Mesenchymal stem cell (in vitro differentiated cells and primary cell): ENCODE measurements at regions not wholly inside any gene's neighbourhood (a gene's known extent, or its start where the extent isn't known, plus 50 kb on each side); places are given as distances from the start of the nearest gene placed in this dataset.

Source experiments
- DNase-seq: peaks from one replicate; pipeline ENCODE4 v3.0.0-alpha.2; 2013
- H2AFZ ChIP-seq: one replicate; pipeline ENCODE4 v1.6.1; 2013; ENCODE audit warnings: low read depth, mild to moderate bottlenecking, control low read depth, inconsistent platforms, low read length, moderate library complexity
- H2AK5ac ChIP-seq: 2 replicates; pipeline ENCODE4 v1.6.1; 2013; ENCODE audit warnings: low read length, moderate library complexity, mild to moderate bottlenecking, inconsistent platforms; ENCODE audit not compliant: severe bottlenecking
- H2BK120ac ChIP-seq: one replicate; pipeline ENCODE4 v1.6.1; 2013; ENCODE audit warnings: low read depth, mild to moderate bottlenecking, inconsistent platforms, low read length, moderate library complexity
- H2BK12ac ChIP-seq, 2 experiments: one replicate each; pipeline ENCODE4 v1.6.1; 2013; ENCODE audit warnings: inconsistent platforms in 2 of 2, low read length in 2 of 2, mild to moderate bottlenecking in 2 of 2, moderate library complexity in 2 of 2, control low read depth in 1 of 2
- H2BK15ac ChIP-seq: one replicate; pipeline ENCODE4 v1.6.1; 2013; ENCODE audit warnings: mild to moderate bottlenecking, low read depth, inconsistent platforms; ENCODE audit not compliant: poor library complexity, severe bottlenecking
- H2BK5ac ChIP-seq: 2 replicates; pipeline ENCODE4 v1.6.1; 2013; ENCODE audit warnings: low read depth, mild to moderate bottlenecking, low read length, control low read depth, inconsistent platforms; ENCODE audit not compliant: poor library complexity, severe bottlenecking
- H3K14ac ChIP-seq, 2 experiments: one replicate each; pipeline ENCODE4 v1.6.1; 2013; ENCODE audit warnings: inconsistent platforms in 2 of 2, low read length in 2 of 2, control low read depth in 1 of 2, mild to moderate bottlenecking in 1 of 2, moderate library complexity in 1 of 2
- H3K18ac ChIP-seq, 2 experiments: one replicate each; pipeline ENCODE4 v1.6.1; 2013; ENCODE audit warnings: inconsistent platforms in 2 of 2, low read length in 2 of 2, control low read depth in 1 of 2, low read depth in 1 of 2, mild to moderate bottlenecking in 1 of 2
- H3K23ac ChIP-seq, 2 experiments: one replicate each; pipeline ENCODE4 v1.6.1; 2013; ENCODE audit warnings: inconsistent platforms in 2 of 2, low read length in 2 of 2, mild to moderate bottlenecking in 2 of 2, moderate library complexity in 2 of 2, control low read depth in 1 of 2
- H3K27ac ChIP-seq: 2 replicates; pipeline ENCODE4 v1.5.1; 2013; ENCODE audit warnings: mild to moderate bottlenecking, moderate library complexity, low read length, control low read depth, inconsistent platforms; ENCODE audit not compliant: poor library complexity, severe bottlenecking
- H3K27me3 ChIP-seq, 2 experiments: 2 replicates each; pipeline versions ENCODE4 v1.6.1 to v1.7.0; 2013; ENCODE audit warnings: low read length in 2 of 2, mild to moderate bottlenecking in 2 of 2, moderate library complexity in 2 of 2, control low read depth in 1 of 2, inconsistent platforms in 1 of 2; ENCODE audit not compliant: control insufficient read depth in 1 of 2, insufficient read depth in 1 of 2
- H3K36me3 ChIP-seq, 2 experiments: 2 replicates each; pipeline versions ENCODE4 v1.6.1 to v1.7.0; 2013; ENCODE audit warnings: low read length in 2 of 2, control low read depth in 1 of 2, inconsistent platforms in 1 of 2, low read depth in 1 of 2, mild to moderate bottlenecking in 1 of 2; ENCODE audit not compliant: insufficient read depth in 2 of 2, control insufficient read depth in 1 of 2
- H3K4ac ChIP-seq, 2 experiments: one replicate each; pipeline ENCODE4 v1.6.1; 2013; ENCODE audit warnings: inconsistent platforms in 2 of 2, low read length in 2 of 2, mild to moderate bottlenecking in 2 of 2, moderate library complexity in 2 of 2, control low read depth in 1 of 2, low read depth in 1 of 2
- H3K4me1 ChIP-seq: 2 replicates; pipeline ENCODE4 v1.6.1; 2013; ENCODE audit warnings: low read depth, low read length, control low read depth; ENCODE audit not compliant: control insufficient read depth, insufficient read depth
- H3K4me2 ChIP-seq: 2 replicates; pipeline ENCODE4 v1.6.1; 2013; ENCODE audit warnings: low read length, mild to moderate bottlenecking, inconsistent platforms; ENCODE audit not compliant: poor library complexity, severe bottlenecking
- H3K4me3 ChIP-seq, 2 experiments: 2 replicates each; pipeline versions ENCODE4 v1.5.1 to v1.7.0; 2013; ENCODE audit warnings: low read length in 2 of 2, mild to moderate bottlenecking in 2 of 2, control low read depth in 1 of 2, low read depth in 1 of 2; ENCODE audit not compliant: insufficient read depth in 1 of 2
- H3K79me1 ChIP-seq: replicated peaks from 2 replicates; pipeline ENCODE4 v1.6.1; 2013; ENCODE audit warnings: mild to moderate bottlenecking, control low read depth, low read length, inconsistent platforms; ENCODE audit not compliant: poor library complexity, severe bottlenecking
- H3K9ac ChIP-seq: 2 replicates; pipeline ENCODE4 v1.7.0; 2013; ENCODE audit warnings: mild to moderate bottlenecking, low read length, moderate library complexity
- H3K9me3 ChIP-seq: 2 replicates; pipeline ENCODE4 v1.7.0; 2013; ENCODE audit warnings: mild to moderate bottlenecking, low read length; ENCODE audit not compliant: control insufficient read depth
- H4K8ac ChIP-seq: one replicate; pipeline ENCODE4 v1.6.1; 2013; ENCODE audit warnings: inconsistent platforms, mild to moderate bottlenecking, low read length, moderate library complexity
- H4K91ac ChIP-seq: one replicate; pipeline ENCODE4 v1.6.1; 2013; ENCODE audit warnings: mild to moderate bottlenecking, low read length, inconsistent platforms
- WGBS: methylation state at CpG from one replicate; pipeline ENCODE4 v1.1.7; 2013; ENCODE audit warnings: mixed read lengths; 5-methylcytosine and 5-hydroxymethylcytosine counted together

DNA sequence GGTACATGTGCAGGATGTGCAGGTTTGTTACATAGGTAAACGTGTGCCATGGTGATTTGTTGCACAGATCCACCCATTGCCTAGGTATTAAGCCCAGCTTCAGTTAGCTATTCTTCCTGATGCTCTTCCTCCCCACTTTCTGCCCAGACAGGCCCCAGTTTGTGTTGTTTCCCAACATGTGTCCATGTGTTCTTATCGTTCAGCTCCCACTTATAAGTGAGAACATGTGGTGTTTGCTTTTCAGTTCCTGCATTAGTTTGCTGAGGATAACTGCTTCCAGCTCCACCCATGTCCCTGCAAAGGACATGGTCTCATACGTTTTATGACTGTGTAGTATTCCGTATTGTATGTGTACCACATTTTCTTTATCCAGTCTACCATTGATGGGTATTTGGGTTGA lies 251.7 kb upstream of the NOVA1 start:
- Histone ChIP-seq H2BK5ac (no peak overlapping the region), H3K27me3 (no peaks in the 10 kb centered on the region)
- 79% methylated on average over 4 of the region's 4 CpGs for WGBS

DNA sequence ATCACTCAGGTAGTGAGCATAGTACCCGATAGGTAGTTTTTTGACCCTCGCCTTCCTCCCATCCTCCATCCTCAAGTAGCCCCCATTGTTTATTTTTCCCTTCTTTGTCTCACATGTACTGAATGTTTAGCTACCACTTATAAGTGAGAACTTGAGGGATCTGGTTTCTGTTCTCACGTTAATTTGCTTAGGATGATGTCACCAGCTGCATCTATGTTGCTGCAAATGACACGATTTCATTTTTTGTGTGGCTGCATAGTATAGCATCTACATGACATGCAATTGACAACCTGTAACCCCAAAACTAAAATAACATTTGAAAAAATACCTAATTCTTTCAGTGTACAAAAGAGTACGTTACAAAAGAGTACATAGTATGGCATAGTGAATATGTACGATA lies 254.0 kb upstream of the NOVA1 start:
- Histone ChIP-seq H3K23ac (no peak overlapping the region), H3K4me3 (no peak overlapping the region), H3K9me3 (peaks cover 6% of the 10 kb centered on the region), H3K27me3 (no peaks in the 10 kb centered on the region), H3K18ac (no peak overlapping the region), H3K14ac (no peak overlapping the region), H2BK15ac (no peak overlapping the region), H2BK12ac (no peak overlapping the region), H3K4me1 (no peaks in the 10 kb centered on the region), H3K4me2 (no peak overlapping the region), H3K4ac (no peak overlapping the region), H3K27ac (no peak overlapping the region), H4K8ac (no peak overlapping the region), H3K9ac (no peak overlapping the region), H4K91ac (no peak overlapping the region), H2AFZ (no peak overlapping the region), H2AK5ac (no peak overlapping the region), H3K36me3 (no peaks in the 10 kb centered on the region), H2BK120ac (no peak overlapping the region), H2BK5ac (no peak overlapping the region), H3K79me1 (no peaks in the 10 kb centered on the region)
- 84% methylated on average over 4 of the region's 6 CpGs for WGBS
- no peak for DNase-seq

More for the DNA sequence above, 251.7 kb upstream of the NOVA1 start:
- Histone ChIP-seq H3K18ac (no peak overlapping the region), H3K14ac (no peak overlapping the region), H3K9me3 (peaks cover 6% of the 10 kb centered on the region), H3K4me3 (no peak overlapping the region), H4K91ac (no peak overlapping the region), H3K27ac (no peak overlapping the region), H3K4me2 (no peak overlapping the region), H3K36me3 (no peaks in the 10 kb centered on the region), H3K9ac (no peak overlapping the region), H2BK15ac (no peak overlapping the region), H4K8ac (no peak overlapping the region), H3K79me1 (no peaks in the 10 kb centered on the region), H2BK12ac (no peak overlapping the region), H2AFZ (no peak overlapping the region), H3K4me1 (no peaks in the 10 kb centered on the region), H3K23ac (no peak overlapping the region), H2BK120ac (no peak overlapping the region), H3K4ac (no peak overlapping the region), H2AK5ac (no peak overlapping the region)
- no peak for DNase-seq

DNA sequence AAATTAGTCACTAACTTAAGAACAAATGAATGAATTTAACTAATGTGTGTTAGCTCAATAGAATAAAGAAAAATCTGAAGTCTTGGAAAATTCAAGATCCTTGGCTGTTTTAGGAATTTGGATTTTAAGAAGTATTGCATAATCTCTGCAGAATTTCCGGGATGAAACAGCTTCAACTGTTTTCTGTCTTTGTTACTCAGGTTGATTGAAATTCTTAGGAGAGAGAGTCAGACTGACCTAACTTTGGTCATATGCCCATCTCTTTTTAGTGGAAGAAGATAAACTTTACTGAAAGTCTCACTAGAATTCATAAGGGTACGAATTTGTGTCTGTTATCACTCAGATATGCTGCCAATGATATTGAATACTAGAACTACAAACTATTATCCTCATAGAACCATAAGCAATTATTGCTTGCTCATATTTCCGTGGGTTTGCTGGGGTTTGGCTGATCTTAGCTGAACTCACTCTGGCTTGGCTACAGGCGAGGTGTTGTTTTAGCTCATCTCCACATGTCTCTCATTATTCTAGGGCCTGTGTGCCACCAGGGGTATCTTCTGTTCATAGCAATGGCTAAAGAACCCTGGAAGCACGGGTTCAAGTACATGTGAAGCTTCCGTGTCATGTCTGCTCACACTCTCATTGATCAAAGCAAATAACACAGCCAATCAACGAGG lies 257.4 kb upstream of the NOVA1 start:
- H3K4ac ChIP-seq = no peak overlapping the region
- H3K9ac ChIP-seq = peak overlapping the region; percentile 65
- H3K23ac ChIP-seq = no peak overlapping the region
- H2AK5ac ChIP-seq = no peak overlapping the region
- H3K27me3 ChIP-seq = no peaks in the 10 kb centered on the region
- no peak overlapping the region for H3K4me2 ChIP-seq
- H3K36me3 ChIP-seq = no peaks in the 10 kb centered on the region
- peak overlapping the region in 1 of 2 experiments; percentile 22 for H3K4me3 ChIP-seq
- no peak overlapping the region for H2BK5ac ChIP-seq
- H2BK120ac ChIP-seq = no peak overlapping the region
- 92% methylated on average over 7 of the region's 7 CpGs for WGBS
- DNase-seq = no peak
- no peak overlapping the region for H3K27ac ChIP-seq
- no peak overlapping the region for H2AFZ ChIP-seq
- H2BK15ac ChIP-seq = no peak overlapping the region
- H3K14ac ChIP-seq = no peak overlapping the region
- H2BK12ac ChIP-seq = no peak overlapping the region
- H3K18ac ChIP-seq = no peak overlapping the region
- no peak overlapping the region for H4K91ac ChIP-seq
- no peak overlapping the region for H4K8ac ChIP-seq
- H3K9me3 ChIP-seq = peaks cover 6% of the 10 kb centered on the region
- H3K79me1 ChIP-seq = no peaks in the 10 kb centered on the region
- H3K4me1 ChIP-seq = no peaks in the 10 kb centered on the region

DNA sequence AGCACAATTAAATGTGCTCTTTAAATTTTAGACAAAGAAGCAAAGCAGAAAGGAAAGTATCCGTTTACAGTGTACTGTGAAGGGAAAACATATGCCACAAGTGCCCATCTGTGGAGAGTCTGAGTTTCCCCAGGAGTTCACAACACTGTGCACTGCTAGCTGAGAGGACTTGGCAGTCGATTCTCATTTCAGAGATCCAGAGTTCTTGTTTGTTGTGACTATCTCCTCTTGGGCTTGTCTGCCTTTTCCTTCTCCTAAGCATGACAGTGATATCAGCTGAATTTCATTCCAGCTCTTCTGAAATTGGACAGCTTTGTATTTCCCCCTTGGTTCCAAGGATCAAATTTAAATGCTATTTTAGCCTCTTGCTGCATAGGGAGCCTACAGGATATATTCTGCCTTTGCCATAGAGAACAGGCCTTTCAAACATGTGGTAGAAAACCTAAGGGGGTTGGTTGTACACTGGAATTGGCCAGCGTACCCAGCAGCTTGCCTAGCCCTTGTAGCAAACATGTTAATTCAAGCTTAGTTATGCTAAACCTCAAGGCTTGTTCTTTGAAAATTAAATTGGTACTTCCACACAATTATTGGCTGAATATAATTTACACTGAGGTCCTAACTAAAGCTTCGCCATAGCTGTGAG lies 259.2 kb upstream of the NOVA1 start:
- Histone ChIP-seq H3K4me2 (no peak overlapping the region), H3K4ac (no peak overlapping the region), H2AK5ac (no peak overlapping the region), H3K79me1 (no peaks in the 10 kb centered on the region), H3K9ac (peak overlapping the region; percentile 39), H3K18ac (peak overlapping the region in 1 of 2 experiments; percentile 24), H2BK15ac (no peak overlapping the region), H4K91ac (no peak overlapping the region), H3K23ac (no peak overlapping the region), H3K9me3 (no peaks in the 10 kb centered on the region), H3K14ac (no peak overlapping the region), H2AFZ (no peak overlapping the region), H2BK120ac (no peak overlapping the region), H2BK5ac (no peak overlapping the region), H3K4me3 (no peak overlapping the region), H3K4me1 (no peaks in the 10 kb centered on the region), H3K27me3 (no peaks in the 10 kb centered on the region), H4K8ac (no peak overlapping the region), H3K36me3 (no peaks in the 10 kb centered on the region), H3K27ac (no peak overlapping the region), H2BK12ac (no peak overlapping the region)
- DNase-seq = no peak
- WGBS = 83% methylated on average over 4 of the region's 4 CpGs
